ENCODE measurements at regions not wholly inside any gene's neighbourhood (a gene's known extent, or its start where the extent isn't known, plus 50 kb on each side); places are given as distances from the start of the nearest gene placed in this dataset.

DNA sequence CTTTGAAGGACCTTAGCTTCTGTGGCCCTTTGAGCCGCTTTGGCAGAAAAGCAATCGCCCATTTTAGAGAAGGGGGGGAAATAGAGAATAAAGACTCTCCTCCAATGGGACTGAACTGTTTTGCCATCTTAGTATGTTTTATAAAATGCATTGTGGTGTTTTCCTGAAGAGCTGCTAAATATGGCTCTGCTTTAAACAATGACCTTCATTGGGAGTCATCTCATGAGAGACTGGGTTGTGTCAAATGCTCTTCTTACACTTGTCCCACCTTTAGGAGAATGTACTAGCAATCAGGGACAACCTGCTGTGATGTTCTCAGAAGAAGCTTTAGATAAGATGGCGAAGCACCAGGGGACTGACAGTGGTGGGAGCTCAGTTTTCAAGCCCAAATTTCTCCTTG lies 418.9 kb upstream of the POU3F3 start:
- TF ChIP-seq EZH2phosphoT487 (IDR thresholded peaks at IDR 0.05; ENCODE audit: insufficient read depth, low read depth), result no peak
- no peak for TF ChIP-seq EZH2 (IDR thresholded peaks at IDR 0.05; ENCODE audit: insufficient read depth, poor library complexity, severe bottlenecking)

Measured in GM23248 (cell line).